ENCODE measurements at regions not wholly inside any gene's neighbourhood (a gene's known extent, or its start where the extent isn't known, plus 50 kb on each side); places are given as distances from the start of the nearest gene placed in this dataset.
"Not testable (repeated sequence)": the region's sequence is repeated elsewhere in the genome, so short reads cannot be mapped to it uniquely, and the experiment has no call there.

DNA sequence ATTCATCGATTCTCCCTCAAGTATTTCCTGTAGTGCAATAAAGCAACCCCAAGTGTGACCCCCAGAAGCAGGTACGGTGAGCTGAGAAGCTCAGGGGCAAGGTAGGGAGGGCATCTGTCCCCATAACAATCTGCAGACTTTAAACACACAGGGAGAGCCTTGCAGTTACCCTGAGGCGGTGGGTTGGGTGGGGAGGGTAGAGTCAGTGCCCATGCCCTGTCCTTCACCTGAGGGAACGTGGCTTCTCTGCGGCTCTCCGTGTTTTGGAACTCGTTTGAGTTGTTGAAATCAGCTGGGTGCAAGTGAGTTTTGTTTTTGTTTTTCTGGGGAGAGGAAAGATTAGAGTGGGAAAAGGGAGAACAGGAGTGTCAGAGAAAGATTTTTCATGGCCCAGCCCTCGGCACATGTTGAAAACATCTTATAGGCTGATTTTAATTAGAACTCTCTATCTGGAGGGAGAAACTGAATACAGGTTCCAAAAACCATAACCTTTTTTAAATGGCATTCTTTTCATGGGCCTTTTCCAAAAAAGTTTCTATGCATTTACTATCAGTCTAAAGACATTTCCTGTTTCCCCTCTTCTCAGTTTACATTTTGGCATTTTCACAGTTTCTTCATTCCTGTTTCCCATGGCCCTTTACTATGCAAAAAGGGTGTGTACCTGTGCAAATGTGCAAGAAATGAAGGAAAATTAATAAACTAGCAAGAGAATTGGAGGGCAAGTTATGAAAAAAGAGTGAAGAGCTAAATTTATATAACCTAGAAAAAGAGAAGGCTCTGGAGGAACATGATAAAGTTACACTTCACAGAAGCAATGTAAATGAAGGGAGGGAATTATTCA is 266.5 kb upstream of the VLDLR start:
- DNase-seq = no peak

DNA sequence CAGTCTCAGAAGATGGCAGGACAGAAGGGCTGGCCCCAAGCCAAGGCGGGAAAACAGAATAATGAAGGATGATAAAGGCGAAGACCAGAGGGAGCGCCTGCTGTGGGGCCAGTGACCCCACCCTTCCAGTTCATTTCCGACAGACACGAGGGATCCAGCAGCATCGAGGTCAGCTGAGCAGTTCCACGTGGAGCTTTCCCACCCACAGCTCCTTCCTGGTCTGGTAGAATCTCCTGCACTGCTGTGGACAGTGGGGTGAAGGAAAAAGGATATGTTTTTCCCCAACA is 265.9 kb upstream of the VLDLR start:
- DNase-seq = no peak

DNA sequence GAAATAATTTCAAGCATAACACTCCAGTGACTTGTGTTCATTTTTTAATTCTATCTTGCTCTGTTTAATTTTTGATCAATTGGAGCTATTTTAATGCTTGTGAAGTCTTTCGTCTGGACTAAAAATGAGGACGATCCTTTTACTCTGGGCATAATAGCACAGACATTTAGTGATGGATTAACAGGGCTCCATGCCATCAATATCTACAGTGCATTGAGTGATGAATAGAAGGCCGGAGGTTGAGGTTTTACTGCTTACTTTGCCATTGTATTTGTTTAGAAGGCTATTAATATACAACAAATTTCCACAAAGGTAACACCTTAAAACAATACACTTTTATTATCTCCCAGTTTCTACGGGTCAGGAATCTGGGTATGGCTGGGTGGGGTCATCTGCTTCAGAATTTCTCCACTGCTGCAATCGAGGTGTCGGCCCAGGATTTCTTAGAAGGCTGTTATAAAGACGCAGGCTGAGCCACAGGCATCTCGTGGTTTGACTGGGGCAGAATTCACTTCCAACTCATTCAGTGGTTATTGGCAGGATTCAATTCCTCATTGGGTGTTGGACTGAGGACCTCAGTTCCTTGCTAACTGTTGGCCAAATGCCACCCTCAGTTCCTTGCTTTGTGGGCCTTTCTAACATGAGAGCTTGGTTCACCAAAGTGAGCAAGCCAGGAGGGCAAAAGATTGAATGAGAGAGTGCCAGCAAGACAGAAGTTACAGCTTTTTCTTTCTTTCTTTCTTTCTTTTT is 265.4 kb upstream of the VLDLR start:
- no peak for DNase-seq

DNA sequence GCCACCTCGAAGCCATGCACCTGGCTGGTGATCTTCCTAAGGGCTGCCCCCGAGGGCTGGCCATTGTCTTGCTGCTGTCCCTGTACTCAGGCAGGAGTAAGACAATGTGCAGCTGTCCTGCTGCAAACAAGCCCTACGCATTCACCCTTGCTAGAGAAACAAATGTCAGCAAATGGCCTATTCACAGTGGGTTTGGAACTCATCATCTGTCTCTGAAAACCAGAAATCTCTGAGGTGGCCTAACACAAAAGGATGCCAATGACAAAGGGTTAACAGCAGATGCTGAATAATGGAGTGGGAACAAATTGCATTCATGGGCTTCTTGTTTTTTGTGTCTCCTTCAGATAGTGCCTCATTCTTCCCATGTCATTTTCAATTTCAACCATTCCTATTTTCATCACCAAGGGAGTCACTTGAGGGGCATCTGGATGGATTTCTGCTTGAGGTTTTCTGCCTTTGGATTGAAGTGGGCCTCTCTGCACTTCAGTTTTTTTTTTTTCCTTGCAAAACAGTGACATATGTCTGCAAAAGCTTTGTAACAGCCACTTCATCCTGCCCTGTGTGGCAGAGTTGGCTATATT is 261.6 kb upstream of the VLDLR start:
- DNase-seq = no peak

DNA sequence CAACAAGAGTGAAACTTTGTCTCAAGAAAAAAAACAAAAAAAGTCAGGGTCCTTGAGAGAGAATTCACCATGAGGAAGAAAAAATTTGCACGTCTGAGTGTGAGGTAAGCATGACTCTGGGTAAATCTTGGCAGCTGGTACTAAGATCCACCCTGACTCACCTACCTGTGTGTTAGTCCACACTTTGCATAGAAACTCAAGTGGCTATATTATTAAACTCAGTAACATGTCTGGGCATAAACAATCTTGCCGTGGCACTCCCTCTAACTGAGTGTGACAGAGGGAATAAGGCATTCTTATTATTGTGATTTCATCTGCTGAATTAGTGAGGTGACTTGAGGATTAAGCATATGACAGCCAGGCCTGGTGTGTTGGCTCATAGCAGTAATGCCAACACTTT is 259.4 kb upstream of the VLDLR start:
- DNase-seq = no peak

DNA sequence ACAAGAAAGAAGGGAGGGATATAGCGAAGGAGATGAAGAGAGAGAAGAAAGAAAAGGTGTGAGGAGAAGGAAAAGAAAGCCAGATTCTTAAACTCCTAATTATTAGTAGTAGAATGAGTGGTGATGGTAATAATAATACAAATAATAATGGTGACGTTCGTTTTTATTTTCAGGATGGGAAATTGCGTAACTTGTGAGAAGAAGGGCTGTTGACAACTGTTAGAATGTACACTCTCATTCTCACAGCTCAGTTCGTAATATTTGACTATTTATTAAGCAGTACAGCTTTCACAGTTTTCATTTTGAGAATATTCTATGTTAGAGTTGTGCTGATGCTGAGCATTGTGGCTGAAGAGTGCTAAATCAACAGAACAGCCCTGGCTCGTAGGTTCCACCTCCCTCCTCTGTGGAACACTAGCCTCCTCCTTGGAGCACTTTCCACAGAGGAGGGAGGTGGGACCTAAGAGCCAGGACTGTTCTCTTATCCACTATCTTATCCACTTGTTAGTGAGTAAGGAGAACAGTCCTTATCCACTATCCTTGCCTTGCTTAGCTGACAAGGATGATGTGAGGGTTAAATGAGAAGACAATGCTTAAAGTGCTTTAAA is 258.3 kb upstream of the VLDLR start:
- no peak for DNase-seq

DNA sequence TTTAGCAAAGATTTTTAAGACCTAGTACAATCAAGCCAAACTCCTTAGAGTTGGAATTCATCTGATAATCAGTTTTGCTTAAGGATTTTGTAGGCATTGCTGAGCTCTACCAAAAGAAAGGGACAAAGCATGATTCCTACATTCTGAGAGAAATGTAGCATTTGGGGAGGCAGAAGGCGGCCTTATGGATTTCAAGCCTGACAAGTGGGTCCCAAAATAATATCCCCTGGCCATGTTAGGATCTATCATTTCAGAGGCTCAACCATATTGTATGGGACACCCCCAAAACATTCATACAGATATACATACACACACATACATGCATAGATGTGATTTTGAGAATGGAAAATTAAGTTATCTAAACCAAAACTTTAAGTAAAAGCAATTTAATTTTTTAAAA is 257.8 kb upstream of the VLDLR start:
- DNase-seq = no peak

DNA sequence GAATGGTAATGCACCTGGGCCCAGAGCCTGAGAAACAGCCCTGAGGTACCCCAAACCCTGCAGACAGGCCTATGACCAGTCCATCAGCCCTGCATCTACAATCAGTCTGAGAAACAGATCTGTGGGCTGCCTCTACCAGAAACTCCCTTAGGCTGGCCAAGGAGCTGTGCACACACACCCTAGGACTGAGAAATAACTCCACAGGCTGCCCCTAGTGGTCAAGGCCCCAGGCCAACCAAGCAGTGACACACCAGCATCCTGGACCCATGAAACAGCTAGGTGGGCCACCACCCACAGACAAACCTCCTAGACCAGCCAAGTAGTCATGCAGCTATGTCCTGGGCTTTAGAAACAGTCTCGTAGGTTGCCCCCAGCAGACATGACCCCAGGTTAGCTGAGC is 253.6 kb upstream of the VLDLR start:
- no peak for DNase-seq

DNA sequence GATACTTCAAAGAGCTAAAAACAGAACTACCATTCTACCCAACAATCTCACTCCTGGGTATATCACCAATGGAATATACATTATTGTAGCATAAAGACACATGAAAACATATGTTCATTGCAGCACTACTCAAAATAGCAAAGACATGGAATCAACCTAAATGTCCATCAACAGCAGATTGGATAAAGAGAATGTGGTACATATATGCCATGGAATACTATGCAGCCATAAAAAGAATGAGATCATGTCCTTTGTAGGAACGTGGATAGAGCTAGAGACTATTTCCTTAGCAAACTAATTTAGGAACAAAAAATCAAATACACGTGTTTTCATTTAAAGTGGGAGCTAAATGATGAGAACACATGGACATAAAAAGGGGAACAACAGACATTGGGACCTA is 247.9 kb upstream of the VLDLR start:
- DNase-seq = no peak

DNA sequence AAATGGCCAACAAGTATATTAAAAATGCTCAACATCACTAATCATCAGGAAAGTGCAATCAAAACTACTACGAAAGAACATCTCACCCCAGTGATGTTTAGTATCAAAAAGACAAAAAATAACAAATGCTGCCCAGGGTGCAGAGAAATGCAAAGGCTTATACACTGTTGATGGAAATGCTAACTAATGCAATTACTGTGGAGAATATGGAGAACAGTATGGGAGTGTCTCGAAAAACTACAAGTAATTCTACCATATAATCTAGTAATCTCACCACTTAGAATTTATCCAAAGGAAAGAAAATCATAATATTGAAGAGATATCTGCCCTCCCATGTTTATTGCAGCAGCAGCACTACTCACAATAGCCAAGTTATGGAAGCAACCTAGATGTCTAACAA is 246.5 kb upstream of the VLDLR start:
- no peak for DNase-seq

DNA sequence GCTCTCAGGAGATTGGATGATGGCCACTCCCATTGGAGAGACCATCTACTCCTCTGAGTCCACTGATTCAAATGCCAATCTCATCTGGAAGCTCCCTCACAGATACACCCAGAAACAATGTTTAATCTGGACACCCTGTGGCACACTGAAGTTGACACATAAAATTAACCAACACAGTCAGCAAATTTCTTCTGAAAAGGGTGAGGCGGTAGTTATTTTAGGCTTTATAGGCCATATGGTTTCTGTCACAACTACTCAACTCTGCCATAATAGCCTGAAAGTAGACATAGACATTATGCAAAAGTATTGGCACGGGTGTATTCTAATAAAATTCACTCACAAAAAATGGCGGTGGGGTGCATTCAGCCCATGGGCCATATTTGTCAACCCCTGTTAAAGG is 244.5 kb upstream of the VLDLR start:
- DNase-seq = no peak

DNA sequence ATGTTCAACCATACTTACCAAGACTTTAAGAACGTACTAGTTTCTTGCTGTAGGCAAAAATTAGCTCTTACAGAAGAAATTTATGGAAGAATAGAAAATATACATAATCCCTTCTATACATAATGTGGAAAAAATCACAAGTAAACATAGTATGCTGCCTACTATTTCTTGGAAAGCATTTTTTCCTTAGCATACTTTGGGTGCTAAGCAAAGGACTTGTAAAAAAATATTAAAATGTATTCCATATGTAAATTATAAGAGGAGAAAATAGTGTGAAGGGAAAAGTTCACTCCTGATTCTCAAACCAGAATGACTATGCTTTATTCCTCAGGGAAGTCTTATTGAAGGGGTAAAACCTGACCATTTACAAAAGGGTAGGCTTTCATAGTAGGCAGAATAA is 243.8 kb upstream of the VLDLR start:
- no peak for DNase-seq

DNA sequence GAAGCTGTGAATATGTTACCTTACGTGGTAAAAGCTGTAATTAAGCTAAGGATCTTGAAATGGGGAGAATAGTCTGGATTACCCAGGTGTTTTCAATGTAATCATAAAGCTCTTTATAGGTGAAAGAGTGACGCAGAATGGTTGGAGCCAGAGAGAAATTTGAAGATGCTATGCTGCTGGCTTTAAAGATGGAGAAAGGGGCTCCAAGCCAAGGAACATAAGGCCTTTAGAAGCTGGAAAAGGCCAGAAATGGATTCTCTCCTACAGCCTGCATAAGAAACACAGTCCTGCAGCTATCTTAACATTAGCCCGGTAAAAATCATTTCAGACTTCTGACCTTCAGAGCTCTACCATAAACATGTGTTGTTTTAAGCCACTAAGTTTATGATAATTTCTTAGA is 243.3 kb upstream of the VLDLR start:
- no peak for DNase-seq

DNA sequence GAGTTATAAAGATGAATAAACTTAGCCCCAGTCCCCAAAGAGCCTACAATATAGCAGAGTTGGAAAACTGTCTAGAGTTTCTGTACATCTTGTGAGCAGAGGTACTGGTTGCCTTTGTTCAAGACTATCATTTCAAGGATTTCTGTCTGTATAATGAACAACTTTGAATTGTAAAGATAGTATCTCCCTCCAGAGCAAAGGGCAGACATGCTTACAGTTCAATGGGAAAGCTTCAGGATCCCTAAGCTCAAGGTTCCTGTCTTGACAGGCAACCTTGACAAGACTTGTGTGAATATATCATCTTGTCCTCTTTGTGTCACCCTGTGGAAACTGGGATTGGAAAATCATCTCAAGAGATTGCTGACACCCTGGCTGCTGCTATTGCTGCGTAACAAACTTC is 242.8 kb upstream of the VLDLR start:
- DNase-seq = no peak

DNA sequence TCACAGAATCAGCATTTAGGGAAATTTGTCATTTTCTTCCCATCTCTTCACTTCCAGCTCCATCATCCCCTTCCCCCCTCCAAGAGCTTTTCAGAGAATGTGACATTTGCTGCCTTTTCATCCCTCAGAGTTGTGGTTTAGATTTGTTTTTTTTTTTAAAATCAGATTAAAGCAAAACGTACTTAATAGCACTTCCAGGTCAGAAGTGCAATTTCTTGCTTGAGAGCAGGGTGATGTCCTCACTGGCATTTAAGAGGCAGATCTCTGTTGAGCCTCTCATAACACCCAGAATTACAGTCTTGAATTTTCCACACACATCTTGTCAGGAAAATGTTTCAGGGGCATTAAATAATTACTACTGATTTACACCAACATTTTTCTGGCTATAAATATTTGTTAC is 236.8 kb upstream of the VLDLR start:
- DNase-seq = no peak

DNA sequence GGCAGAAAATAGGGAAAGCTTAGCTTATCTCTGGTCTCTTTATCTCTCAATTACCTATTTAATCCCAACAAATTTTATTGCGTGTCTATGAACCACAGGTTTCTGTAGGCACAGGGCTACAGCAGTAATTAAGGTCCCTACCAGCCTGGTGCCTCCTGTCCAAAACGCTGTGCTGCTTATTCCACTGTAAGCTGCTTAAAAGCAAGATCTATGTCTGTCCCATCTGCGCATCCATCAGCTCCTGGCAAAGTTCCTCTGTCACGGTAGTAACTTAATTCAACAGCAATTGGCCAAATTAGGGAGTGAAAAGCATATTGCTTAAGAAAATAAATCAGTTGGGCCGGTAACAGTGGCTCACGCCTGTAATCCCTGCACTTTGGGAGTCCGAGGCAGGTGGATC is 235.8 kb upstream of the VLDLR start:
- no peak for DNase-seq

DNA sequence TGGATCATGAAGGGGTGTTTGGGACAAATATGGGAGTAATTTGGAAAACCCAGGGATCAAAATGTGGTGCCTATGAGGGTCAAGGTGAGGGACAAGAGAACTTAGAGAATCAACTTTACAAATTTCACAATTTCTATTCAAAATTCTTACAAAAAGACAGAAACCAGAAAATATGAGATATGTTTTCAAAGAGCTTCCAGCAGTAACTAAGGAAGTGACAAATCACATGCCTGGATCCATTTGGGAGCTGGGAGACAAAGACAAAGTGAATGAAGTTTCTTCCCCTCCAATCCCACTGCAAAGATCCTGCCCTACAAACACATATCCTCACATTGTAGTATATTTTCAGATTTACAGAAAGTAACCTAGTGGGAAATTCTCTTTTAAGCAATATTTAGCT is 235.0 kb upstream of the VLDLR start:
- DNase-seq = no peak

DNA sequence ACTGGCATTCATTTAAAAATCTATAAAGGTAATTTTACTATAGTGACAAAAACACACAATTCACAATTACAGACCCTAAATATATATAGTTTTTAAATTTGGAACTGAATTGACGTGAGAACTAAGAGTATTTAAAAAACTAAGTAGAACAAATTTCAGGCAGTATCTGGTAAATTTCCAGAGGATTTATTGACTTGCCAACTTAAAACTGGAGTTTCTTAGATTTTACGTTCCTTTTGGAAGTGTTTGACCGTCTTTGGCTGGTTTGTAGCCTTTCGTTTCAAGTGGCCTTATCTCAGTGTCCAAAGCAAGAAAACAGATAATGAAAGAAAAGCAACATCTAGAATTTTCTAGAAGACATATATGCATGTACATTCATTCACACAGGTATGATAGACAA is 234.4 kb upstream of the VLDLR start:
- DNase-seq = no peak

DNA sequence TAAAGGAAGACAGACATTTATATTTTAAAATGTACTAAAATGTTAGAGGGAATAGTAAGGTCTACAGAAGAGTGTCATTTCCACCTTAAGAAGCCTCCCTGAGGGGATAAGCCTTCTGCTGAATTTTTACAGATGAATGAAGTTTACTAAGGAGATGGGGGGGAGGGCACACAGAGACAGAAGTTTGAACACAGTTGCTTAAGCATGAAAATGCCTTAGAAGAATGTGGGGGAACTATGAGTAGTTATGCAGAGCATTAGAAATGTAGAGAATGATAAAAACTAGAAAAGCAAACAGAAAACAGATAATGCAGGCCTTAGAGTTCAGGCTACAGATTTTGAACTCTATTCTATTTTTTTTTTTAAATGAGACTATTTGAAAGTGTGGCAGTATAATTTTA is 232.2 kb upstream of the VLDLR start:
- DNase-seq = no peak

DNA sequence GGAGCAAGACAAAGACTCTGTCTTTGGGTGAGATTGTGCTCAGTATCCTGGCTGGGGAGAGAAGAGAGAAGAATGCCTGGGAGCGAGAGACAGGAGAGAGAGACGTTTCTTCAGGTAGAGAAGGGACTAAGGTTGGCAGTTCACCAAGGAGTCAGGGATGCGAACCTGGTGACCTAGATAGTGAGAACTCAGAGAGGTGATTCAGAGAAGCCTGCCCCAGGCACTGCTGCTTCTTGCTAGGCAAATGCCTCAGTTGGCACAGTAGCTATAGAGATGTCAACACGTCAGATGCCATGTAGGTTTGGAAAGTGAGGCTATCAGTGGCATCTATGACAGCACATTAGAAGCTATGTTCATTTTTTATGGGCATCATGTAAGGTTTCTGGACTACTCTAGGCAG is 231.6 kb upstream of the VLDLR start:
- no peak for DNase-seq

DNA sequence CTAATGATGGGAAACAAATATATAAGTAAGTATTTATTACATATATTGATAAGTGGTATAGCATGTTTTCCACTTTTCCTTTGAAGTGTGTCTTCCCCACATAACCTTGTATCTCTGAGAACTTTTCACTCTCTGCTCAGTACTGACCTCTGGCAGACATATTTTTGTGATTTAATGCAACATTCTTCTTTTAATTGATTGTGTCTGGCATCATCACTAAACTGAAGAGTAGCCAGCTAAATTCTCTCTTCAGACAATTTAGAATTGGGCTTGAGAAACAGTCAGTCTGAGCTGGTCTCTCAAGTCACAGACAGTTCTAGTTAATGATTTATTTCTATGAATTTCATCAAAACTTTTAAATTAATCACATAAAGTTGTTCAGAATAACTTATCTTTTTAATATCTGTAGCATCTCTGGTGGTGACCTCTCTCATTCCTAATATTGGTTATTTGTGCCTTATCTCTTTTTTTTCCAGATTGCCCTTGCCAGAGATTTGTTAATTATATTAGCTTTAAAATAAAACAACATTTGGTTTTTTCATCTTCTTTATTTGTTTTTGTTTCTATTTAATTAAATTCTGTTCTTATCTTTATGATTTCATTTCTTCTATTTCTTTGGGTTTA is 230.0 kb upstream of the VLDLR start:
- not testable (repeated sequence) for DNase-seq

DNA sequence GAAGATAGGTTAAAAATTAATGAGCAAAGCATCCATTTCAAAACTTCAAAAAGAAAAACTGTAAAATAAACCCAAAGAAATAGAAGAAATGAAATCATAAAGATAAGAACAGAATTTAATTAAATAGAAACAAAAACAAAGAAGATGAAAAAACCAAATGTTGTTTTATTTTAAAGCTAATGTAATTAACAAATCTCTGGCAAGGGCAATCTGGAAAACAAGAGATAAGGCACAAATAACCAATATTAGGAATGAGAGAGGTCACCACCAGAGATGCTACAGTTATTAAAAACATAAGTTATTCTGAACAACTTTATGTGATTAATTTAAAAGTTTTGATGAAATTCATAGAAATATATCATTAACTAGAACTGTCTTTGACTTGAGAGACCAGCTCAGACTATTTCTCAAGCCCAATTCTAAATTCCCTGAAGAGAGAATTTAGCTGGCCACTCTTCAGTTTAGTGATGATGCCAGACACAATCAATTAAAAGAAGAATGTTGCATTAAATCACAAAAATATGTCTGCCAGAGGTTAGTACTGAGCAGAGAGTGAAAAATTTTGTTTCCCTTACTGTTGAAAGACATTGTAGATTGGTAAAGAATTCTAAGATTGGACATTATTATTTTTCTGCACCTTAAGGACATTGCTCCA is 227.4 kb upstream of the VLDLR start:
- not testable (repeated sequence) for DNase-seq
